C1 segment of cervical spinal cord (tissue), 14 donors: ENCODE measurements at regions not wholly inside any gene's neighbourhood (a gene's known extent, or its start where the extent isn't known, plus 50 kb on each side); places are given as distances from the start of the nearest gene placed in this dataset.

Source experiments
- DNase-seq, 14 donors: peaks; one replicate each; lab custom pipeline; 2025; lab: John Stamatoyannopoulos, UW

DNA sequence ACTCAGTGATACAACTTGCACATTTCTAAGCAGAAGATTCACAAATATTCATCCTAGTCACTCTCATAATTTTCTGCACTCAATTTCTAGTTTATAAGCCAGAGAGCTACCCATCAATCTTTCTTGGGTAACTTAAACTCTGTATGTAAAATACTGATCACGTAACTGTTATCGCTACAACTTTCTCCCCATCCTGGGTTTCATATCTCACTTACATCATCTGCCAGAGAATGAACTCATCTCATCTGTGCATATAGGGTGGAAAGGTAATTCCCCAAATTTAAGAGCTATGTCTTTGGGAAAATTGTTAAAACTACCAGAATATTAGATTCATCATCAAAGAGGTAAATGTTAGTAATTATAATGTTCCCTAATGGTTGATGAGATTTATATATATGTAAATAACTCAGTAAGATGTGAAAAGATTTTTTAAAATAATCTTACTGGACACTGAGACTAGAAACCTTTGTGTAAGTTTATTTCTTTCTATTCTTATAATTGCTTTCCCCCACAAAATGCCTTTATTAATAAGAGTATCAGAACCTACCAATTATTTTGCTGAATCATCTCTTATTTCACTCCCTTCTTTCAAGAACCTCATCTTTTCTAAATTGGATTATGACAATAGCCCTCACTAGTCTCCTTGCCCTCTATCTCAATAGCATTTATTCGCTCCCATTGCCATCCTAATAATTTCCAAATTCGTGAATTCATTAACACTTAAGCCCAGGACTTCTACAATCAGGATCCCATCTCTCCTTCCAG is 729.0 kb downstream of the EPHA4 start:
- DNase-seq: no peak

DNA sequence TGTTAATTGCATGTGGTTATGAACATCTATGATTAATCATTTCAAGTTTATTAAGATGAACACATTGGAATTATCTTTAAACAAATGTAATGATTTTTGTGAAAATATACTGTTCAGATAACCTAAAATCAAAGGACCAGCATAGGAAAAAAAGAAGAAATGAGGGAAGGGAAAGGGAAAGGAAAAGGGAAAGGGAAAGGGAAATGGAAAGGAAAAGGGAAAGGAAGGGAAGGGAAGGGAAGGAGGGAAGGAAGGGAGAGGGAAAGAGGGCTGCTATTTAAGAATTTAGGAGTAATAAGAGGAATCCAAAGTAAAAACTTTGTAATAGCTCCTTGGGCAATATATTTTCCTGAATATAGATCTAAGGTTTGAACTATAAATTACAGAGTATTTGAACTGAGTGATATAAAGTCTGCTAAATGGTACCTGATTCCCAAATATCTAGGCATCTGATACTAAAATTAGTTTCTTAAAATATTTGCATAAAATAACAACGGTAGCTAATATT is 726.3 kb downstream of the EPHA4 start:
- DNase-seq: no peak

DNA sequence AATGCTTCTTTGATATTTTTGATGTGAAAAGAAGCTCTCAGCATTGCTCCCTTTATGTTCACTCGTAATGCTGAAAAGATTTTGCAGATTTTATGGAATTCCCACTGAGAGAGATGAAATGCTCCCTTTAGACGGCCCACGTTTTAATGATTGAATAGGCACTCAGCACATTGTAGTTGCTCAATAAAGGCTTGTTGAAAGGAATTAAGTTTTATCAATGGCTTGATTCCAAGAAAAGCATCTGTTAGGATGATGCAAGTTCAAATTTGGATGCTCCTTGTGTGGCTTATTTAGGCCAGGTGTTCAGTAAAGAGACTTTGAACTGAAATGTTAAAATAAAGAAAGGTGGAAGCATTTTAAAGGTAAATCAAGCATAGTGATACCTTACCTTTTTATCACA is 725.1 kb downstream of the EPHA4 start:
- DNase-seq: no peak

DNA sequence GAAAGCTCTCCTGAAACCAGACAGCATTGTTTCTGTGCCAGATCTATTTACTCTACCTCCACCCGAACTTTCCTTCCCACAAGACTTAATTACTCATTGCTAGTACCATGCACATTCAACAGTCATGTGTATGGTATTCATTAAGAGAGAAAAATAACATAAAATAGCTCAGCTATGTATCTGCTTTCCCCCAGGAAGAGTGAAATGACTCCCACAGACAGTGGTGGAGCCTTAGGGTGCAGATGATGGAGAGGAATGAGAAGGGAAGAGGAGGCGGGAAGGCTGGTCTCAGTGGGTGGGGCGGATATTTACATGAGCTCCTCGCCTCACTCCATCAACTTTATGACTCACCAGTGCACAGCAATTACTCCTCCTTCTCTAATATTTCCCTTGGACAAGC is 724.5 kb downstream of the EPHA4 start:
- DNase-seq: no peak

DNA sequence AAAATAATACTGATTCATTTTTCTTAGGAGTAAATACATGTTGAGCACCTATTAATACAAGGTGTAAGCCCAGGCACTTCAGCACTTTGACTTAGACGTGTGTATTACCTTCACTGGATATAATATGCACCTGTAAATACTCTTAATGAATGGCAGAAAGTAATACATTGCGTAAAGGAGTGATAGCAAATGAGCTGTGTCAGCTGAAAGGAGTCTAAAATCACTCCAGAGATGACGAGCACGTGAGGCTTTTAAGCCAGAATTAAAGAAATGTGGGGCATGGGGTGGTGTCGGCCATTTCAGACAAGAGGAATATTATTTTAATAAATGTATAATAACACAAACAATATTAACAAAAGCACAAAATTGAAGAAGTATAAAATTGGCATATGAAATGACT is 722.7 kb downstream of the EPHA4 start:
- DNase-seq: no peak

DNA sequence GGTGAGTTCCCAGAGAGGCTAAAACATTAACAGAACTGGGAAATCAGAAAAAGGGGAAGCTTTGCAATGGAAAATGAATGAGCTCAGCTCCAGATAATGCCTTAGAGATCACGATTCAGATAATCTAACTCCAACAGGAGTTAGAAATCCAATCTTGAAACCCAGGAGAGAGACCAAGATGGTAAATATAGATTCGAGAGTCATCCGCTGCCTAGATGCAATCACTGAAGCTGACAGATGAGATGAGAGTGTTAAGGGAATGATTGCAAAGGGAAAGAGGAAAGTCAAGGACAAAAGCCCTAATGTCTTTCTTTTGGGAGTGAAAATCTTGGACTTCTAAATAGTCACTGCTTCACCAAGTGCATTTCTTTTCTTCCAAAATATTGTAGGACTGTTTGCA is 722.0 kb downstream of the EPHA4 start:
- DNase-seq: no peak

DNA sequence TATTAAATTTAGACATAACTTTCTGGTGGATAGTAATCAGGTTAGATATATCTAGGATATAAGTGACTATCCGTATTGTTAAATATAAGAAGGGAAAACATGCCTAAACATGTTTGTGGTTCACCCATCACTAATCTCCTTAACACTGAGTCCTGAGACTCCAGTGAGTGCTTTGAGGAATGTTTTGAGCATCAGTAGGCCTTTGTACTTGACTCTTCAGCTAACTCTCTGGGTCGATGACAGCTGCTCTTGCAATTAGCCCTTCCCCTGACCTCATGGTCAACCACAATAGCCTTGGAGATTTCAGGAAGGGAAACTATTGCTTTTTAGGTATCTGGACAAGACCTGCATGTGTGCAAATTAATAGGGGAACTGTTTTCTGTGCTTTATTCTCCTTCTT is 716.8 kb downstream of the EPHA4 start:
- no peak for DNase-seq

DNA sequence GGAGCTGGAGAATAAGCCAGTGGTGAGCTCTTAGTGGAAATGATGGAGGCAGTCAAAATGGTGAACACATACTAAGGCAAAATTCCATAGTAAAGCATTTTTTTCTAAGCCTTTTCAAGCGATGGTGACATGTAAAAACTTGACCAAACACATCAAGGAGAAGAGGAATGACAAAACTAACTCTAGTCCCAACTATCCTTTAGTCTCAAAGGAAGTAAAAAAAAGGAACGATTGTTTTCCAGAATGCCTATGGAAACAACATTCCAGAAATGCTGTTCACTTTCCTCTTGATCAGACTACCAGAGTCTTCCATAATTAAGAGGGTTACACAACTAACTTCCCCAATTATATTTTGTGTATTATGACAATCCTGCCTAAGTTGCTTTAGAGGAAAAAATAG is 715.6 kb downstream of the EPHA4 start:
- no peak for DNase-seq

DNA sequence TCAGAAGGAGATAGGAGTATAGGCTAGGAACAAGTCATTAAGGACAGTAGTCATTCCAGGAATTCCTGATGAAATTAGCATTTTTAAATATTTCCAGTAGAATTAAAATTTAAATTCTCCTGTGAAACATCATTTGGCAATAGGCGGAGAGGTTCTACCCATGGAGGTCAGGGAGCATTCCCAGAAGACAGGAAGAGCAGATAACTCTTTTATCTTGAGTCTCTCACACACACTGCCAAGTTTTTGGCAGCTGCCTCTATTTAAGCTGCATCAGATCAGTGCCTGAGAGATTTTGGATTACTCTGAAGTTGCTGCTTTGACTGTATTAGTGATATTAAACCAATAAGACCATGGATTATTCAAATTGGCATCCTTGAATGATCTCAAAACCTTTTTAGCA is 714.7 kb downstream of the EPHA4 start:
- DNase-seq: no peak

DNA sequence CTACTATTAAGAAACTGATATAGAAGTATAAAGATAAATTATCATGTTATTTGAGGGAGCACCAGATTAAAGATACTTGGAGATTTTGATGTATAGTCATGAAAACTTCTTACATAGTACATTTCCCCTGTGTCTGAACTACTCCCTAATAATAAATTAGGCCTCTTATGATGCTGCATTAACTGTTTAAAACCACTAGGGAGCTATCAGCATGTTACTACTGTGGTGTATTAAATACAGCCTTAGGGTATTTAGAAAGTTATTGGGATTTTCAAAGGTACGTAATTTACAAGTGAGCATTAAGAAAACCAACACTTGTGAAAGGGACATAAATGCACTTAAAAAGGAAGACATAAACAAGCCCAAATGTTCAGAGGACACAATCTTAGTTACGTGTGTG is 714.0 kb downstream of the EPHA4 start:
- no peak for DNase-seq

DNA sequence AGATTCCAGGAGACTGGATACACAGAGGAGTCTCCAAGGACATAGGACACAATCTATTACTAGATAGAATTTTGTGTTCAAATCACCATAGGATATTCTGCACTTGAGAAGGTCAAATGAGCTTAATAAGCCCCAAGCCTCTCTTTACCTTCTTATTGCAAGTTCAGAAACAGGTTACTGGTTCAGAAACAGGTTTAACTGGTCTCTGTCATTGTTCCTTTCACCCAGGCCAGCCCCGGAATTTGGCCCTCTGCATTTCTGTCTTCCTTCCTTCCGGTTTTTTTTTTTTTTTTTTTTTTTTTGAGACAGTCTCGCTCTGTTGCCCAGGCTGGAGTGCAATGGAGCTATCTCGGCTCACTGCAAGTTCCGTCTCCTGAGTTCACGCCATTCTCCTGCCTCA is 700.2 kb downstream of the EPHA4 start:
- no peak for DNase-seq

DNA sequence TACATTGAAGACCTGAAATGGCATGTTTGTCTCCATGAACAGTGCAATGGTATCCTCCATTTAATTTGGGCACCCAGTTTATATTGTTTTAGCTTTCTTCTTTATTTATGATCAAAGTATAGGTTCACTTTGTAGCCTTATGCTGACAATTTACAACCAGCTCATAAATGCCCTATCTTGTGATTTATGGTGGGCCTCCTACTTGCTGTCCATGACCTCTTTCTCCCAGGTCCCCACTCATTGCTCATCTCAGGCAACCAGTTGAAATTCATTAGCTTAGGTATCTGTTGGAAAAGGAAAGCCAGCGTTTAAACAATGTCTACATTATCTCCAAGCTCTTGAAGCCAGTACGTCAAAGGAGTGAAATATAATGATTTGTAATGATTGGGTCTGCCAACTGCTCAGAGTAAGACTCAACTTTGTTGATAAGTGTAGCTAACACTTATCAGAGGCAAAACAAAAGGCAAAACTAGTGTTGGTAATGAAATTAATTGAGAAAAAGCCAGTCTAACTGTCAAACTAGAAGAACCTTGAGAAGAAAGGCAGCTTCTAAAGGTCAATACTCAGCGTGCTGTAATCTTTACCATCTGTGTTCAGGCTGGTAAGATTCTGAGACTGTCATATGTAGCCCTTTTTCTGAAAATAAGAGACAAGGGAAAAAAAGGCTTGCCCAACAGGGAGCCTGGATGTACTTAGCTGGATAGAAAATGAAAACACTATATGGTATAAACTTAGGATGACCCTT is 695.9 kb downstream of the EPHA4 start:
- DNase-seq: no peak

DNA sequence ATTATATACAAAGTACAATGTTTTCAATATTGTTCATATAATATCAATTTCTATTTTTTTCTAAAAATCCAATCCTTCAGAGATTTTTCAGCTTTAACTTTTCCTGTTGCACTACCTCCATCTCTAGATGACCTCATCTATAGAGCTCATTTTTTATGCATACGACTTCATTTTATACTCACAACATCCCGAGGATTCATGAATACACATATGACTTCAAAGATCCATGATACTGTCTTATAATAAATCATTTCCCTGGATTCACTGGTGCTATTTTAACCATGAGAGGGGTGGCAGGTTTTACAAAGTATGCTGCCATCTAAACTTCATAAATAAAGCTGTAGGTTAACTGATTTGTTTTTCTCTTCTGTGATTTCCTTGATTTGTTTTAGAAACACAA is 694.6 kb downstream of the EPHA4 start:
- no peak for DNase-seq

DNA sequence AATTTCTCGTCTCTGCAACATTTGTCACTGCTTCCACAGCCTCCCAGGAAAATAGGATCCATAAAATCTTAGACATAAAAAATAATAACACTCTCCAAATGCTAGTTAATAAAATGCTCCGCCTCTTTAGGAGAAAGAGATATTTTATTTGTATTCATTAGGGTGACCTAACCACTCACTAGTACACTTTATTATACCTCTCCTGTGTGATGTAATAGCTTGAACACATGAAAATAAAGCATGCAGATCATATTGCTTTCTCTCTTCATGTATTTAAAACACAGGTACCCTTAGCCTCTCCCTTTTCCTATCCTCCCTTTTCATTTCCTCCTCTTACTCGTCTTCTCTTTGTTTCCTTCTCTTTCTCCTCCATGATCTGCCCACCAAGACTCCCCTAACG is 694.2 kb downstream of the EPHA4 start:
- no peak for DNase-seq

DNA sequence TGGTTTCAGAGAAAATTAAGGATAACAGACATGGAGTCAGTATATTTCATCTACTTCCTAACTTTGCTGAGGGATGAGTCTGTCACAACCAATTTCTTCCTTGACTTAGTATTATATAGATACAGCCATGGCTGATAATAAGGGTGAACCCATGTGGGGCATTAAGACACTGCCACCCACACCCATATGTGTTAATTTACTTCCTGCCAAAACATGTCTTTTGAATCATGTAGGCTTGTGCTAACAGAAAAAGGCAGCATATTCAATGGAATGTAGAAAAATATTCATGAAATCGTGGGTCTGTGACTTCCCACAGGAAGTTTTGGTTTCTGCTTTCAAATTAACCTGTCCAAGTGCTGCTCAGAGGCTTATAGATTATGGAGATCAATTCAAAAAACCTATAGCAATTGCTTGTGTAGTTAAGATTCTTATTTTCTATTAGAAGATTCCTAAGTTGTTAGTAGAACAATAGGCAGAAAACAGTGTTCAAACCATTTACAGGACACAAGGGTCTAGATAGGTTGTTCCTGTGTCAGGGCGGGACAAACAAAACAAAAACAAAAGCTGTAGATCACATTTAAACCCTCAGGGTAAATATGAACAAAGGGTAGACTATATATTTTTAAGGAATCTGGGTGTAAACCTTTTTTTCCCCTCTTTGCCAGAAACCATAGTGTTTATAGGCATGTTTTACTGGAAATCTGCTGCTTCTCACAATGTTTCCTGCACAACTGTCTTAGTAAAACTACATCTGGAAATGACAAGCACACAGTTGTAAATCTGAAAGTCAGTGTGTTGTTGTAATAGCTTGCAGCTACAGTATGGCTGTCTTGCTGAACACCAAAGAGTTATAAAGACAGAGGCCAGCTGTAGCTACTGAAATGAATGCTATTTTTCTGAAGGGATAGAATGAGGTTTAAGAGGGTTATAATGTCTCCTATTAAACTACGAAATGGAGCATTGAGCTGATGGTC is 691.2 kb downstream of the EPHA4 start:
- DNase-seq: no peak

DNA sequence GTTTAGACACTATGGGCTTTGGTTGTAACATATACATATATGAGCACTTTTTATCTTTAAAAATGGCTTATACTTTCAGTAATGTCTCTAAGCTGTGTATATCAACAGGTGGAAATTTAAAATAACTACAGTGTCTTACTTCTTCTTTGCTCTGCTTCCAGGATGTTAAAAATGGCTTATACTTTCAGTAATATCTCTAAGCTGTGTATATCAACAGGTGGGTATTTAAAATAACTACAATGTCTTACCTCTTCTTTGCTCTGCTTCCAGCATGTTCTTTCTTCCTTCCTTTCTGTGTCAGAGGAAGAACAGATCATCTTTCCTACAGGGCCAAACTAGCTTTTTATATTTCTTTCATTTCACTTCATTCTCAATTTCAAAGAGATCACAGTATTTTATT is 689.6 kb downstream of the EPHA4 start:
- DNase-seq: no peak

DNA sequence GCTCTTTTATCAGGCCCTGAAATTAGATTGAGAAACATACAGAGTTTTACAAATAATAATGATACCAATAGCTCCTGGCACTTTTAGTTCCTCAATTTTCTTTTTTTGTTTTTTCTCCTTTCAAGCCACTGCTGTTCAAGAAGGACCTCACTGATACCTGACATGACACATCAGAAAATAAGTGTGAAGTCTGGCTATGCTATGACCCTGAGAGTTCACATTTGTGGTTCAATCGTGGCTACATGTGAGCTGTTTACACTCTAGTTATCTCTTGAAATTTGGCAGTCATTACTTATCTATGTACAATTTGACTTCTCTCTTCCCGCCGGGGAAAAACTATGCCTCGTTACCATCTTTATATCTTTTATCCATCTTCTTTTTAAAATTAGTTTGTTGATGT is 686.5 kb downstream of the EPHA4 start:
- no peak for DNase-seq

DNA sequence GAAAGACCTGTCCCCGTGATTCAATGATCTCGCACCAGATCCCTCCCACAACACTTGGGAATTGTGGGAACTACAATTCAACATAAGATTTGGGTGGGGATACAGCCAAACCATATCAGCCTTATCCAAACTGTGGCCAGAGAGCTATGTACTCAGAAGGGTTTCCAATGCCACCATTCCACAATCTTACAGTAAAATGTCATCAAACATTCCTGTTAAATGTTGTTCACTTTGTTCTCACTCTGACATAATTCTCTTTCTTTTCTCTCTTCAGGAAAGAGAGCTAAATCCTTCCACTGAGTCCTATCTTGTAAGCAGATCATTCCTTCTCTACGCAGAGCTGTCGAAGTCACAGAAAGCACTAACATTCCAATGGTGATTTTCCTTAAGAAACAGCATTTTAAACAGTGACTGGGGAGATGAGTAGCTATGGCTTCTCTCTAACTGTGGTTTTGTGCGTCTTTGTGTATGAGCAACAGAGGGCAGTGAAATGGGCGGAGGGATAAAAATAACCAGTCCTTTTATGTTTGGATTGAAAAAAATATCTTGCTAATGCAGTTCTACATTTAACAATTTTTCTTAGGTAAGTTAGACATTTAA is 684.7 kb downstream of the EPHA4 start:
- no peak for DNase-seq

DNA sequence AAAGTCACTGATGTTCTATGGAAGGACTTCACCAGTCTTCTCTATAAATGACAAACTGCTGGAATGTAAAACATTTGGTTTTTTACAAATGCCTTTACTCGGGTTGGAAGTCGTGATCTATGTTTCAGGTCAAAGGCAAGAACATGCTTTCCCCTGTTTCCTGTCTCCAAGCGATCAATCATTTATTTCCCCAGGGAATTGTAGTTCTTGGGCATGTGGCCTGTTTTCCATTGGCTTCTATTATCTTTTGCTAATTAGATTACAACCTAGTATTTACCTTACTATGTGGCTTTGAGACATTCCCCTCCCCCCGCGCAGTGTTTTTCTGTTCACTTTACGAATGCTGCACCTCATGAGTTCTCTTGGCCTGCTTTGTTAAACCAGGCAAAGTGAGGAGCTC is 684.2 kb downstream of the EPHA4 start:
- DNase-seq: no peak

DNA sequence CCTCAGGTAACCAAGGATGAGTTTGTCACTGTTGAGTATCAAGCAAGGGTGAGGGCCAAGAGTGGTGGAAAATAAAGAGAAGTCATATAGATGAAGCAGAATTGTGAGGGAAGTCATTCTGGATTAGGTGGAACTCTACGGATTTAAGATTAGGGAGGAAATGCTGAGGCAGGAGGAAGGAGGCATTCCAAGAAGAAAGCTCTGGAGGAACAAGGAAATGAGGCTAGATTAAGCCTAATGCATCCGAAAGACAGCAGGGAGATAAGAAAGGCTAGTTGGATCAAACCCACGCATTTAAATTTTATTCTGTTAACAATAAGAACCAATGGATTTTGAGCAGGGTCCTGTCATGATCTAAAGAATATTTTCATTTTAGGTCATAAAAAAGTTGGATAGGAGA is 681.2 kb downstream of the EPHA4 start:
- no peak for DNase-seq

DNA sequence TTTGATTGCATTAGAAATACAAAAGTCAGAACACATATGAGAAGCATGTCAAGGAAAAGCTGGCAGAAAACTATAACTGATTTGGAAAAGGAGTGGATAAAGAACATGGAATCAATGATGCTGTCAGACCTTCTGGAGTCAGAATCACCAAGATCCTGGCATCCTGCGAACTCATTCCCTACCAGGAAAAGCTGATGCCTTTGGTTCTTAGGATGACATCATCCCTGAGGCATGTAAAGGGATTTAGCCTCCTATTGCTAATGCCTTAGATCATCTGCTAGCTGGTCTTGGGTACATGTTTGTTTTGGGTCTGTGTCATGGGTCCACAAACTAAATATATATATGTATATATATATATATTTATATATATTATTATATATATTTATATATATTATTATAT is 680.7 kb downstream of the EPHA4 start:
- DNase-seq: no peak
